ENCODE measurements at regions not wholly inside any gene's neighbourhood (a gene's known extent, or its start where the extent isn't known, plus 50 kb on each side); places are given as distances from the start of the nearest gene placed in this dataset.
A peak's percentile ranks its signal among the peaks of the same experiment; 100 is the strongest.
"Not testable (repeated sequence)": the region's sequence is repeated elsewhere in the genome, so short reads cannot be mapped to it uniquely, and the experiment has no call there.

DNA sequence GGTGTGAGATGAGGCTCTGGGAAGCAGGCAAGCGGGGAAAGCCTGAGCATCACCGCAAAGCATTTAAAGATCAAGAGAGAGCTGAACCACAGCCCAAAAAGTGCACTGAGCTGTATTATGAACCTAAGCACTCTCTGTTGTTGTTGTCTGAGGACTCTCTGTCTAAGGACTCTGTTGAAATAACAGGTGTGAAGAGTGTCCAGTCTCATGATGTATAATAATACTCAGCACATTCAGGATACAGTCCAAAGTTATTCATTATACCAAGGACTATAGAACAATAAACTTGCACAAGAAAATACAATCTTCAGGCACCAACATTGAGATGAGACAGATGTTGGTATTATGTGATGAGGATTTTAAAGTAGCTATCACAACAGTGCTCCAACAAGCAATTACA is 71.8 kb upstream of the CTSV start:
- FAIRE-seq (peak; percentile 32), DNase-seq (ENCODE audit: low read depth) (no peak)
- H3K4me3 ChIP-seq (ENCODE audit: low read depth, low read length): no peak overlapping the region
- H3K36me3 ChIP-seq (ENCODE audit: control insufficient read depth, insufficient read depth, low read length): no peaks in the 10 kb centered on the region
- TF ChIP-seq, protein P1, sequence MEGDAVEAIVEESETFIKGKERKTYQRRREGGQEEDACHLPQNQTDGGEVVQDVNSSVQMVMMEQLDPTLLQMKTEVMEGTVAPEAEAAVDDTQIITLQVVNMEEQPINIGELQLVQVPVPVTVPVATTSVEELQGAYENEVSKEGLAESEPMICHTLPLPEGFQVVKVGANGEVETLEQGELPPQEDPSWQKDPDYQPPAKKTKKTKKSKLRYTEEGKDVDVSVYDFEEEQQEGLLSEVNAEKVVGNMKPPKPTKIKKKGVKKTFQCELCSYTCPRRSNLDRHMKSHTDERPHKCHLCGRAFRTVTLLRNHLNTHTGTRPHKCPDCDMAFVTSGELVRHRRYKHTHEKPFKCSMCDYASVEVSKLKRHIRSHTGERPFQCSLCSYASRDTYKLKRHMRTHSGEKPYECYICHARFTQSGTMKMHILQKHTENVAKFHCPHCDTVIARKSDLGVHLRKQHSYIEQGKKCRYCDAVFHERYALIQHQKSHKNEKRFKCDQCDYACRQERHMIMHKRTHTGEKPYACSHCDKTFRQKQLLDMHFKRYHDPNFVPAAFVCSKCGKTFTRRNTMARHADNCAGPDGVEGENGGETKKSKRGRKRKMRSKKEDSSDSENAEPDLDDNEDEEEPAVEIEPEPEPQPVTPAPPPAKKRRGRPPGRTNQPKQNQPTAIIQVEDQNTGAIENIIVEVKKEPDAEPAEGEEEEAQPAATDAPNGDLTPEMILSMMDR (IDR thresholded peaks at IDR 0.05; ENCODE audit: insufficient read depth, low read length, severe bottlenecking): no peak
- H3K27me3 ChIP-seq (ENCODE audit: control insufficient read depth, insufficient read depth, low read length): no peaks in the 10 kb centered on the region

DNA sequence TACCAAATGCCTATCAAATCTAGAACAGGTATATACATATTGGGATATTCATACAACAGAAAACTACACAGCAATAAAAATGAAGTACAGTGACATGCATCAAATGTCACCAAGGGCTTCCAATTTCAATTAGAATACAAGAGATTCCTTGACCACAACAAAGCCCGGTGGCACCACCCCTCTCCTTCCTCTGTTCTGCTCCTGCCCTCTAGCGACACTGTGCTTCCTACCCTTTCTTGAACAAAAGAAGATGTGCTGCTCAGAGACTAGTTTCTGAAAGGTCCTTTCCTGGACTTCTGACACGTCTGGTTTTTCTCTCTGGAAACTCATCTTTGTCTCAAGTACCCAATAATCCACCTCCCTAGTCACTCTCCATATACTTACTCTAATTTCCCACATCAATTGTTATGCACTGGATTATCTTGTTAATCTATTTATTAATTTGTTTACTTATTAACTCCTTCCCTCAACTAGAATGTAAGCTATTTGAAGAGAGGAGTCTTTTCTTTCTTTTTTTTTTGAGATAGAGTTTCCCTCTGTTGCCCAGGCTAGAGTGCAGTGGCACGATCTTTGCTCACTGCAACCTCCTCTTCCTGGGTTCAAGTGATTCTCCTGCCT is 70.4 kb upstream of the CTSV start:
- TF ChIP-seq, protein P1 (IDR thresholded peaks at IDR 0.05; ENCODE audit: insufficient read depth, low read length, severe bottlenecking): peak; percentile 76
- peak; percentile 63 for DNase-seq (ENCODE audit: low read depth)
- Histone ChIP-seq H3K27me3 (ENCODE audit: control insufficient read depth, insufficient read depth, low read length) (no peaks in the 10 kb centered on the region), H3K36me3 (ENCODE audit: control insufficient read depth, insufficient read depth, low read length) (no peaks in the 10 kb centered on the region), H3K4me3 (ENCODE audit: low read depth, low read length) (no peak overlapping the region)
- FAIRE-seq: no peak

DNA sequence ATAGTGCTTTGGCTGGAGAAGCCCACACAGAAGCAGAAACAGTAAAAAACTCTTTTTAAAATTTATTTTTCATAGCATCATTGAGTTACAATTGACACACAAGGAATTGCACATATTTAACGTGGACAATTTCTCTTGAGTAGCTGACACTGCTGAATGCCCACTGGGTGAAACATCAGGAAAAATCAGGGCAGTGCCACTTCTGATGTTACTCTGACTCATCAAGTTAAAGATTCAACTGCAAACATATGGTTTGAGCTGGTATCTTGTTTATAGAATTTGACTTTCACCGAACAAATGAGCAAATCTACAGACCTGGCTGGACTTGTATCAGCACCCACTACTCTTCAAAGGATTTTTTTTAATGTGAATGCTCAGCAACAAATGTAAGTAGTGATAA is 66.3 kb upstream of the CTSV start:
- not testable (repeated sequence) for H3K4me3 ChIP-seq (ENCODE audit: low read depth, low read length); H3K36me3 ChIP-seq (ENCODE audit: control insufficient read depth, insufficient read depth, low read length); FAIRE-seq; H3K27me3 ChIP-seq (ENCODE audit: control insufficient read depth, insufficient read depth, low read length)
- peak; percentile 90 for DNase-seq (ENCODE audit: low read depth)

DNA sequence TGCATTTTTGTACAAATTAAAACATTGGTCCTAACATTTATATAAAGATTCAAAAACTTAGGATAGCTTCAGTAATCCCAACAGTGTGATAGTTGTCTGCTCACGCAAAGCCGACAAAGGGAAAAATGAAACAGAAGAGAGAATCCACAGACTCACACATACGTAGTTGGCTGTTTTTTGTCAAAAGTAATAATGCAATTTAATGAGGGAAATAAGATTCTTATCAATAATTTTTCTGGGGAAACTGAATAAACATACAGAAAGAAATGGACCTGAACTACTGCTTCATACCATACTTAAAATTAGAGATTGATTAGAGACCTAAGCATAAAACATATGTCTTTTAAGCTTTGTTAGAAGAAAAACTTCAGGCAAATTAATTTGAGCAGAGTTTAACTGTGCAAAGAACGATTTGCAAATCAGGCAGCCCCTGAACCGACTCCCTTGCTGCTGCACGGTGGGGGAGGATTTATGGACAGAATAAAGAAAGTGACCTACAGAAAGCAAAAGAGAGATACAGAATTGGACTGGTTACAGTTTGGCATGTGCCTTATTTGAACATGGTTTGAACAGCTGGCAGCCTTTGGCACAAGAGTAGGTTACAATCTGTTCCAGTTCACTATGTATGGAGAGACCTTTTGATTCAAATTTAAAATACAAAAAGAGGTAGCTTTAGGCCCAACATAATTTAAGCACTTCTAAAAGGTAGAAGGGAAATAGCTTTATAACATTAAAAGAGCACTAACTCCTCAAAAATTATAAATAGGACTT is 64.9 kb upstream of the CTSV start:
- FAIRE-seq; H3K4me3 ChIP-seq (ENCODE audit: low read depth, low read length); H3K36me3 ChIP-seq (ENCODE audit: control insufficient read depth, insufficient read depth, low read length); H3K27me3 ChIP-seq (ENCODE audit: control insufficient read depth, insufficient read depth, low read length); DNase-seq (ENCODE audit: low read depth): not testable (repeated sequence)

DNA sequence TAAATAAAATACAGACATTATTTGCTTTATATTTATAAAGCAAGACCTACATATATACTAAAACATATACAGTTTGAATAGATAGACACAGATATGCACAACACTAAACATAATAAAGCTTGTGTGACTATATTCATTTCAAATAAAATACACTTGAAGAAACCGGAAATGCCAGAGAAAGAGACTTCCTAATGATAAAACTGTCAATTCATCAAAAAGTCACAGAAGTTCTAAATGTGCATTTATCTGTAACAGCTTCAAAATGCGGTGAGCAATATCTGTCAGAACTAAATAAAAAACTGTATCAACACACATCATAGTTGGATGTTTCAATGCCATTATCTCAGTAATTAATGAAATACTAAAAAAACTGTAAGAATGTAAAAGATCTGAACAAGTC is 60.6 kb upstream of the CTSV start:
- FAIRE-seq; H3K36me3 ChIP-seq (ENCODE audit: control insufficient read depth, insufficient read depth, low read length); H3K27me3 ChIP-seq (ENCODE audit: control insufficient read depth, insufficient read depth, low read length); H3K4me3 ChIP-seq (ENCODE audit: low read depth, low read length); DNase-seq (ENCODE audit: low read depth): not testable (repeated sequence)

DNA sequence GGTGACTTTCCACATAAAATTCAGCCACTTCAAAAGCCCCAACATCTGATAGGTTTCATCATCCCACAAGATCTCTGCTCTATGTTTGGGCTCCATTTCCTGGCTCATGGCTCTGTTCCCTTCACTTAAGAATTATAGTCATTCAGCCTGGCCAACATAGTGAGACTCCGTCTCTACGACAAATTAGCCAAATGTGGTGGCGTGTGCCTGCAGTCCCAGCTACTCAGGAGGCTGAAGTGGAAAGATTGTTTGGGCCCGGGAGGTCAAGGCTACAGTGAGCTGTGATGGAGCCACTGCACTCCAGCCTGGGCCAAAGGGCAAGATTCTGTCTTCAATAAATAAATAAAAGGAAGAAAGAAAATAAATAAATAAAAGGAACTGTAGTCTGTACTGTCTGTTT is 57.9 kb upstream of the CTSV start:
- Histone ChIP-seq H3K4me3 (ENCODE audit: low read depth, low read length) (no peak overlapping the region), H3K27me3 (ENCODE audit: control insufficient read depth, insufficient read depth, low read length) (no peaks in the 10 kb centered on the region), H3K36me3 (ENCODE audit: control insufficient read depth, insufficient read depth, low read length) (no peaks in the 10 kb centered on the region)
- DNase-seq (ENCODE audit: low read depth) (no peak), FAIRE-seq (no peak)
- TF ChIP-seq, protein P1 (IDR thresholded peaks at IDR 0.05; ENCODE audit: insufficient read depth, low read length, severe bottlenecking): no peak

DNA sequence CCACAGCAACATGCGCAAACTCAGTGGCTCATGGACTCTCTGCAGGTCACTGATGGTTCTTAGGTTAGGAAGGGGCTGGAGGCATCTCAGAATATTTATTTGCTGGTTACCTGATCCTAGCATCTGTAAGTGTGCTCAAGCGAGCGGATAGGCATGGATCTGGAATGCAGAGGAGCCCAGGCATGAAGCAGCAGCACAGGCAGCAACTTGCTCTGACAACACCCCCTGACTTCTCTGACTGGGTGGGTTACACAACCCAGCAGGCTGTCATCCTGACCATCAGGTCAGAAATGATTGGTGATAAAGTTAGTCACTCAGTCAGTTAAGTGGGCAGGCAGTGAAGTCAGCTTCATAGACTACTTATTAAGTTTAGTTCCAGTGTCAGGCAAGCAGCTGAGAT is 50.4 kb upstream of the CTSV start:
- not testable (repeated sequence) for H3K36me3 ChIP-seq (ENCODE audit: control insufficient read depth, insufficient read depth, low read length); H3K4me3 ChIP-seq (ENCODE audit: low read depth, low read length); H3K27me3 ChIP-seq (ENCODE audit: control insufficient read depth, insufficient read depth, low read length)
- FAIRE-seq: peak; percentile 99
- peak; percentile 96 for DNase-seq (ENCODE audit: low read depth)
